Stimulated activated CD4-positive, alpha-beta T cell treated with anti-CD3 and anti-CD28 coated beads, TNF-alpha, amount 100 ng/mL, for 1 hour (primary cell): ENCODE measurements at regions not wholly inside any gene's neighbourhood (a gene's known extent, or its start where the extent isn't known, plus 50 kb on each side); places are given as distances from the start of the nearest gene placed in this dataset.
"Not testable (repeated sequence)": the region's sequence is repeated elsewhere in the genome, so short reads cannot be mapped to it uniquely, and the experiment has no call there.

ENCODE experiments used
- DNase-seq, 3 donors: peaks; one replicate each; pipeline ENCODE4 v3.0.0-alpha.2; 2020; ENCODE audit warnings: low read depth in 3 of 3, low spot score in 1 of 3

- DNase-seq = no peak
Measured at GRCh38 chr16:79843631-79844043, 243.1 kb upstream of the MAF start.

DNA sequence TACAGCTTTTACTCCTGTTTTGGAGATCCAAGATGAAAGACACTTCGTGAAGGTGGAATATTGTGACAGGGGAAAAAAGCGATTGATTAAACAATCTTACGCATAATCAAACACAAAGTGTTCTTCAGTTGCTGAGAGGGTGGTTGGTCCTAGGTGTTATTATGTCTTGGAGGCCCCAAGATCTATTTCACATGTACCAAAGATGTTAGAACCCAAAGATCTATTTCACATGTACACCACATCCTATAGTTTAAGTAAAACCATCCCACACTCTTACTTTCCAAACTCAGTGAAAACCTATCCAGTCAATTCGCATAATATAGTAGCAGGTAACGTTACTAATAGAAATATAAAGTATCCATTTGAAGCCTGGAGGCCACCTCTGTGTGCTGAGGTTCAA is 242.6 kb upstream of the MAF start:
- DNase-seq = no peak

DNA sequence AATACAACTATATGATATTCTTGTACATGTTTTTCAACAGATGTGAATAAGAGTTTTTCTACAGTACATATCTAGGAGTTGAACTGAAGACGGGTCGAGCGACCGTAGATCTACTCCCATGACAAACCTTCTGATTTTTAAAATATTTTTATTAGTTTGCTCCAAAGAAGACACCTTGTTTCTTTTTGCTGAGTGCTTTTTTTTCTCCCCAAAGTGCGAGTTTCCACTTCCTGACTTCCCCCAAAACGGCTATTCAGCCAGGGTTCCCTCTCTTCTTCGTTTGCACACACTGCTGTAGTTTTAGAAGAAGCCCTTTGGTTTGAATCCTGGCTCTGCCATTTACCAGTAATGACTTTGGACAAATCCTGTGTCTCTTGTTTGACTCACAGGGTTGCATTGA is 241.7 kb upstream of the MAF start:
- DNase-seq = no peak

DNA sequence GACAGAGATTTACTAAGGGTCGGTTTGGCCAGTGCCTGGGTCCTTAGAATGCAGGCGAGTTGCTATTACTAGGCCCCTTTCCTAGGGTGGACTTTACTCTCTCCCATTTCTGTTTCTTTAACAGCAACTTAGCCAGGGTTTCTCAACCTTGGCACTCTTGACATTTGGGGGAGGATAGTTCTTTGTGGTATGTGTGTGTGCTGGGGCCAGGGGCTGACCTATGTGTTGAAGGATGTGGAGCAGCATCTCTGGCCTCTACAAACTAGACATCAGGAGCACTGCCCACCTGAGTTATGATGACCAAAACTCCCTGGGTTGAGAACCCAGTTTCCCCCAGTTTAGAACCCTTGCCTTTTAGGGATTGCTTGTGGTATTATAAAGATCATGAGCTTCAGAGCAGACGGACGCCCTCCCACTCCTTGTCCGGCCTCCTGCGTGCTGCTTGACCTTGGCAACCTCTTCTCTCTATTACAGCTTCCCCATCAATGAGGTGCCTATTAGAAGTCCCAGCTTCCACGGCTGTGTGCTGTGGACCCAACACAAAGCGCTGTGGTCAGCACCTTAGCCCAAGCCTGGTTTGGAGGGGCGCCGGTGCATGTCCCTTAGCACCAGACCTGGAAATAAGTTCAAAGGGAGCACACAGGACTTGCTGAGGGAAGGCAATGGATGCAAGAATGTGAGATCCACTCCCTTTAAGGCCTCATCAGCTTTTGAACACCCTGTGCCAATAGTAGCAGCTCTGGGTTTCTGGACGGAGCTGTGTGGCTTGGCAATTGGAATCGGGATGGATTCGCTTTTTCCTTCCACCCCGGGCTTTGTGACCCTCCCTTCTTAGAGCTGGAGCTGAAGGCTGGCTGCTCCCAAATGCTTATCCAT is 239.2 kb upstream of the MAF start:
- DNase-seq = no peak

DNA sequence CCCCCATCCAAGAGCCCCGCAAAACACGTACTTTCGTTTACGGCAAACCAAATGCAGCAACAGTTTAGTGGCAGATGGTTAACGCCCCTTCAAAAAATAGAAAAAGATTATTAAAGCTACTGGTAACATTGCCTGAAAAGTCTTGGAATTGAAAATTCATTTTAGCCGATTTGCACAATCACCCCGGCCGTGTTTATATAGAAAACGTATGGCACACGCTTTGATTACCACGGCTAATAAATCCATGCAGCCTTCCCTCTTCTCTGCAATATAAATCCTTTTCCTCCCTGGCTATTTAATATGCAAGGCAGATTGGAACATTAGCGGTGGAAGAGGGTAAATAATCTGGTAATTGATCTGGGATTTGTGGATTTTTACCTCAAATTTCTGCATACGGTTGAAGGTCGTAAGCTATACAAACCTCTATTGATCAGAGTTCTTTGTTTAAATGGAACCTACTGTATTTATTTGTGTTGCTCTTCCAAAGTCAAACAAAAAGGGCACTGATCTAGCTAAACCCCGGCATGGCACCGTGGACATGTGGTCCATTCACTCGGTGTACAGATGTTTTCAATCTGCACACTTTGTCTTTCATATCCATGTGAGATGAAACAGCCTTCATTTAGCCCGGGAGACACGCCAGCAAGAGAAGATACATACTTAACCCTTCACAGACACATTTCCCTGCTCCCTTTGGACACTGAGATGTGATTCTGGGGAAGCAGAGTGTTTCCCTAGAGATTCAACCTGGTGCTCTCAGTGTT is 238.1 kb upstream of the MAF start:
- DNase-seq = no peak

- DNase-seq = no peak
Measured at GRCh38 chr16:79836144-79836543, 235.6 kb upstream of the MAF start.

DNA sequence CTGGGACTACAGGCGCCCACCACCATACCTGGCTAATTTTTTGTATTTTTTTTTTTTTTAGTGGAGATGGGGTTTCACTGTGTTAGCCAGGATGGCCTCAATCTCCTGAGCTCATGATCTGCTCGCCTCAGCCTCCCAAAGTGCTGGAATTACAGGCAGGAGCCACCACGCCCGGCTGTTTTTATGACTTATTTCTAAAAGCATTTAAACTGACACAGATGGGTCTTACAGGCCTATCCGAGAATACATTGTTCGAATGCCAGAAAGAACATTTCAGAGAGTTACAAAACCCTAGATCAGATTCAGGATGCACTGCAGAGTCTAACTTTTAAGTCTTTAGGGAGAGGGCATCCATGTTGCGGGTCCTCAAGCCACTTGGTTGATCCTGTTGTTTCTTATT is 234.7 kb upstream of the MAF start:
- DNase-seq = no peak

DNA sequence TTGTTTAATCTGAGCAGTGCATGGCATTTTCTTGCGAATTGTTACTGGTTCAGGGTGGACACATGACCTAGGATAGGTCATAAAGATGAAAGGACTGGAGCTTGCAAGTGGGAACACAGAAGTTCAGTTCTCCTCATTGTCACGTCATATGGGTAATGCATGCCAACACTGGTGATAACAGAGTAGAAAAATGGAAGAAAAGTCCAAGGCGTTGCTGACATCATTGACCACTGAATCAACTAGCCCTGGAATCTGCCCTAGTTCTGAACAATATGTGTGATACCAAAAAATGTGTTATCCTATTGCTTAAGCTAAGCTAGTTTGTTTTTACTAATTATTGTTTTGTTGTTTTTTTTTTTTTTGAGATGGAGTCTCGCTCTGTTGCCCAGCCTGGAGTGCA is 234.2 kb upstream of the MAF start:
- no peak for DNase-seq

DNA sequence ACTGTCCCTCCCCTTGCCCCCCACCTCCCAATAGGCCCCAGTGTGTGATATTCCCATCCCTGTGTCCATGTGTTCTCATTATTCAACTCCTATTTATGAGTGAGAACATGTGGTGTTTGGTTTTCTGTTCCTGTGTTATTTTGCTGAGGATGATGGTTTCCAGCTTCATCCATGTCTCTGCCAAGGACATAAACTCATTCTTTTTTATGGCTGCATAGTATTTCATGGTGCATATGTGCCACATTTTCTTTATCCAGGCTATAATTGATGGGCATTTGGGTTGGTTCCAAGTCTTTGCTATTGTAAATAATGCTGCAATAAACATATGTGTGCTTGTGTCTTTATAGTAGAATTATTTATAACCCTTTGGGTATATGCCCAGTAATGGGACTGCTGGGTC is 233.5 kb upstream of the MAF start:
- DNase-seq = not testable (repeated sequence)

GRCh38 chr16:79833559-79833958 is 233.0 kb upstream of the MAF start:
- DNase-seq = no peak

GRCh38 chr16:79826732-79827475 is 226.4 kb upstream of the MAF start:
- DNase-seq = no peak

GRCh38 chr16:79825002-79825401 is 224.5 kb upstream of the MAF start:
- DNase-seq = no peak

DNA sequence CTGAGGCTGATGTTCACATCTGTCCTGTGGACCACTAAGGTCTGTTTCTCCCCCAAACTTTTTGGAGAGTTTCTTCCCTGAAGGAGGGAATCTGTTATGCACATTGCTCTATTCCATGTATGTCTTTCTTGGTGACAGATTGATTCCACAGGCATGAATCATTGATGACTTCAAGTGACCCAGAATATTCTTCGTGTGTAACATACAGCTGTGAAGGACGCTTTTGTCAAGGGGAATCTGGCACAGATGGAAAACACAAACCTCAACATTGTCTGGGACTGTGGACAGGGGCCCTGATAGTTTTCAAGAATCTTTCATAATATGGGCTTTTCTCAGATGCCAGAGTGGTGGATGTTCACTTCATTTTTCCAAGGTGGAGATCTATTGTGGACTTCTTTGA is 223.1 kb upstream of the MAF start:
- DNase-seq = no peak

- no peak for DNase-seq
Measured at GRCh38 chr16:79821911-79822310, 221.4 kb upstream of the MAF start.

DNA sequence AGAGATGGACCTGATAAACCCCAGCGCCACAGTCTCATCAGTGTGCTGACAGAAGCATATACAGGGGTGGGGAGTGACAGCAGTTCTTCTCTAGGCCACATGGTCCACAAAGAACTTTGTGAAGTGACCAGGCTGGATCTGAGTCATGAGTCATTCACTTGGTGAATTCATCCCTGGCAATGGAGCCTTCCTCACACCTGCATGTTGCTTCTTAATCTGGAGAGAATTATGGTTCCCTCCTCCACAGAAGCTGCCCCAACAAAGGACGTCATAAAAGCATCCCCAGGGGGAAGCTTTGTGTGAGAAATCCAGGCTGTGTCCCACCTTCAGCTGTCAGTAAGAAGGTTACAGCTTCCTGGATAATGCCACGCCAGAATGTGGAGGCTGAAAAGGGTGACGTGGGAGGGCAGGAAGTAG is 215.6 kb upstream of the MAF start:
- no peak for DNase-seq

DNA sequence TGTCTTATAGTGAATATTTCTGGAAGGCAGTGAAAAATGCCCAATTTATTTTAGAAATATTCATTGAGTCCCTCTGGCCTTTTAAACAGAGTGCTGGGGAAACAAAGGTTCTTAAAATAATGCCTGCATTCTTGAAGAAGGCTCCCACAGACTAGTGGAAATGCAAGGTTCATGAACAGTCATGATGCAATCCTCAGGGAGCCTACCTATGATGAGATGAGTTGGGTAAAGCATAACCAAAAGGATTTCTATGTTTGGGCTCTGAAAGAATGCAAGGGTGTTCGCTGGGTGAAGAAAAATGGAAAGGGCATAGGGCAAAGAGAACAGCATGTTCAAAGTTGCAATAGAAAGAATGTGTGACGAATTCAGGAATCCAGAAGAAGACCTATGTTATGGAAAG is 214.5 kb upstream of the MAF start:
- DNase-seq = no peak

DNA sequence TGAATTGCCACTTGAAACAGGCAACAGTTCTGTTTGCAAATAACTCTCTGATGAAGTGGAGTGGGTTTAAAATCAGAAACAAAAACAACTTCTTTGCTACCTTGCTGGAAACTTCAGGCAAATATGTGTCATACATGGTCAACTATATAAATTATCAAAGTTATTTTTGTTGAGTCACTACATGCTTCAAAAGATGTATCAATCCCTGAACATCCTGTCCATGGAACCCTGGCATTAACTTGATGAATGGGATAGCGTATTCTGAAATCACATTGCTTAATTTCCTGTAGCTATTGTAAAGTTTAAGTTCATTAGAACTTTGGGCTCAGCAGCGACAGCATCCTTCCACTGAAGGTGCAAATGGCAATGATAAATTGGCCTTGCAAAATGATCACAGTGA is 213.6 kb upstream of the MAF start:
- no peak for DNase-seq

DNA sequence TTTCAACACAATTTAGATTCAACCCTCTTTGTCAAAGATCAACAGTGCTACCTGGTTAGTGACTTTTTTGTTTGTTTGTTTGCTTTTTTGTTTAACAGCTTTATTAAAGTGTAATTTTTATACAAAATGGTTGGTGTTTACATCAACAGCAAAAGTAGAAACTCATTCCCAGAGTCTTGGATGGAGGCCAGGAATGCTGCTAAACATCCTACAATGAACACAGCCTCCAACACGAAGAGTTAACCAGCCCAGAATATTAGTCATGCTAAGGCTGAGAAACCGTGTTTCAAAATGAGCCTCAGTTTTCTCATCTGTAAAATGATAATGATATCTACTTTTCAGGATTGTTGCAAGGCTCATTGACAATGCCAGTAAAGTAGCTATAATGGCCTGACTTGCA is 211.0 kb upstream of the MAF start:
- DNase-seq = no peak

DNA sequence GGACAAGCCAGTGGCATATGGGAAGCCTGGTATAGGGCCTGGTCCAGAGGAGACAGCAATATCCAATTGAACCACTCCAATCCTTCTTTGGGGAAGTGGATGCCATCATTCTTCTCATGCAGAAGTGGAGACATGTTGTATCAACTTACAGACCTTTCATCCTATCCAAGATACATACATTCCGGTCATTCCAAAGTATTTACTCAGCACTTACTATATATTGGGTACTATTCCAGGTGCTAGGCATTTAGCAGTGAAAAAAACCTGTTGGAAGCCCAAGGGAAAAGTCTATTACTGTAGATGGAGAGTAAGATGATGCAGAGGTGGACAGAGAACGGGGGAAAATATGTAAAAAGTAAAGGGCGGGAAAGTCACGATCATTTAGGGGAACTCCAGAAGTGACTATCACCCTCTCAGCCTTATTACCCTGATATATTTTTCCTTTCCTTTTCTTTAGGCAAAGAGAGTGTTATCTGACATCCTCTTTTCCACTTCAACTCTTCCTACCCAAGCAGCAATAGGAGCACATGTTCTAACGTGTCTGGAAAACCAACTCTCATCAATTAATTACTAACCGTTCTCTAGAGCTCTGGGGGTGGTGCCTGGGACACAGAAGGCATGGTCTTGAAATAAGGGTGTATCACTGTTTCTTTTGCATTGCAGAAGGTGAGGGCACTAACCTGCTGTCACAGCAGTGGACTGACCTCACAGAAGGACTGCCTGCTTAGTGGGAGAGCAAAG is 210.1 kb upstream of the MAF start:
- no peak for DNase-seq

- no peak for DNase-seq
Measured at GRCh38 chr16:79809376-79809775, 208.8 kb upstream of the MAF start.

GRCh38 chr16:79808731-79809130 is 208.2 kb upstream of the MAF start:
- DNase-seq = no peak
